Activated CD4-positive, alpha-beta T cell treated with anti-CD3 and anti-CD28 coated beads, Interleukin-10, Interleukin-2, amounts not matched to agents 100 ng/mL and 50 ng/mL, durations not matched to agents 16 hours and 8 hours (primary cell): ENCODE measurements at regions not wholly inside any gene's neighbourhood (a gene's known extent, or its start where the extent isn't known, plus 50 kb on each side); places are given as distances from the start of the nearest gene placed in this dataset.
"Not testable (repeated sequence)": the region's sequence is repeated elsewhere in the genome, so short reads cannot be mapped to it uniquely, and the experiment has no call there.

Experiments used
- DNase-seq: peaks from one replicate; pipeline ENCODE4 v3.0.0-alpha.2; 2020

GRCh38 chr13:44698066-44698465, 121.9 kb upstream of the TSC22D1 start:
- DNase-seq, result no peak

- DNase-seq, result no peak
Observed at GRCh38 chr13:44697058-44697457, 120.9 kb upstream of the TSC22D1 start.

GRCh38 chr13:44695520-44695919, 119.4 kb upstream of the TSC22D1 start:
- DNase-seq, result no peak

- no peak for DNase-seq
Observed at GRCh38 chr13:44694842-44695241, 118.7 kb upstream of the TSC22D1 start.

- DNase-seq, result no peak
Observed at GRCh38 chr13:44694291-44694690, 118.2 kb upstream of the TSC22D1 start.

- no peak for DNase-seq
Observed at GRCh38 chr13:44693156-44693764, 117.1 kb upstream of the TSC22D1 start.

- DNase-seq, result no peak
Observed at GRCh38 chr13:44692173-44692713, 116.1 kb upstream of the TSC22D1 start.

GRCh38 chr13:44690376-44690775, 114.2 kb upstream of the TSC22D1 start:
- no peak for DNase-seq

- no peak for DNase-seq
Observed at GRCh38 chr13:44688652-44689051, 112.5 kb upstream of the TSC22D1 start.

GRCh38 chr13:44686531-44686934, 110.4 kb upstream of the TSC22D1 start:
- no peak for DNase-seq

- peak; percentile 30 for DNase-seq
Observed at GRCh38 chr13:44685641-44686040, 109.5 kb upstream of the TSC22D1 start.

GRCh38 chr13:44682416-44682815, 106.3 kb upstream of the TSC22D1 start:
- not testable (repeated sequence) for DNase-seq

GRCh38 chr13:44680746-44681355, 104.7 kb upstream of the TSC22D1 start:
- DNase-seq, result no peak

GRCh38 chr13:44679597-44679996, 103.5 kb upstream of the TSC22D1 start:
- DNase-seq, result no peak

GRCh38 chr13:44678197-44678596, 102.1 kb upstream of the TSC22D1 start:
- DNase-seq, result no peak

- DNase-seq, result no peak
Observed at GRCh38 chr13:44676534-44676933, 100.4 kb upstream of the TSC22D1 start.

- DNase-seq, result no peak
Observed at GRCh38 chr13:44669534-44669933, 93.4 kb upstream of the TSC22D1 start.

GRCh38 chr13:44668688-44669087, 92.6 kb upstream of the TSC22D1 start:
- DNase-seq, result no peak

GRCh38 chr13:44667943-44668342, 91.8 kb upstream of the TSC22D1 start:
- no peak for DNase-seq

- DNase-seq, result not testable (repeated sequence)
Observed at GRCh38 chr13:44666538-44666937, 90.4 kb upstream of the TSC22D1 start.

- DNase-seq, result no peak
Observed at GRCh38 chr13:44664308-44664707, 88.2 kb upstream of the TSC22D1 start.

- DNase-seq, result no peak
Observed at GRCh38 chr13:44662515-44662914, 86.4 kb upstream of the TSC22D1 start.

GRCh38 chr13:44661936-44662335, 85.8 kb upstream of the TSC22D1 start:
- no peak for DNase-seq

GRCh38 chr13:44660050-44660449, 83.9 kb upstream of the TSC22D1 start:
- DNase-seq, result no peak
